HUES6 (cell line): ENCODE measurements at regions not wholly inside any gene's neighbourhood (a gene's known extent, or its start where the extent isn't known, plus 50 kb on each side); places are given as distances from the start of the nearest gene placed in this dataset.

Experiments
- H3K27ac ChIP-seq: 2 replicates; pipeline ENCODE4 v1.7.0; 2013; ENCODE audit warnings: low read depth, mild to moderate bottlenecking, low read length, inconsistent platforms
- H3K27me3 ChIP-seq: 2 replicates; pipeline ENCODE4 v1.6.1; 2013; ENCODE audit warnings: low read length; ENCODE audit not compliant: control insufficient read depth, insufficient read depth
- H3K36me3 ChIP-seq: 2 replicates; pipeline ENCODE4 v1.6.1; 2013; ENCODE audit warnings: low read length; ENCODE audit not compliant: control insufficient read depth, insufficient read depth
- H3K4me1 ChIP-seq: 2 replicates; pipeline ENCODE4 v1.6.1; 2013; ENCODE audit warnings: low read length; ENCODE audit not compliant: control insufficient read depth, insufficient read depth
- H3K4me3 ChIP-seq: 2 replicates; pipeline ENCODE4 v1.5.1; 2013; ENCODE audit warnings: low read depth, low read length
- H3K9ac ChIP-seq: one replicate; pipeline ENCODE4 v1.6.1; 2013; ENCODE audit warnings: mild to moderate bottlenecking, low read length
- H3K9me3 ChIP-seq: 2 replicates; pipeline ENCODE4 v1.6.1; 2013; ENCODE audit warnings: low read depth, low read length; ENCODE audit not compliant: control insufficient read depth, insufficient read depth

GRCh38 chr6:74061201-74061600 lies 365.2 kb downstream of the CD109 start:
- no peak overlapping the region for H3K4me3 ChIP-seq
- H3K27ac ChIP-seq = no peak overlapping the region
- no peaks in the 10 kb centered on the region for H3K36me3 ChIP-seq
- no peaks in the 10 kb centered on the region for H3K4me1 ChIP-seq
- H3K9me3 ChIP-seq = no peaks in the 10 kb centered on the region
- no peaks in the 10 kb centered on the region for H3K27me3 ChIP-seq
- no peak overlapping the region for H3K9ac ChIP-seq

GRCh38 chr6:74060354-74060753 lies 364.4 kb downstream of the CD109 start:
- no peaks in the 10 kb centered on the region for H3K4me1 ChIP-seq
- no peak overlapping the region for H3K9ac ChIP-seq
- no peaks in the 10 kb centered on the region for H3K9me3 ChIP-seq
- no peak overlapping the region for H3K27ac ChIP-seq
- H3K4me3 ChIP-seq = no peak overlapping the region
- no peaks in the 10 kb centered on the region for H3K27me3 ChIP-seq
- no peaks in the 10 kb centered on the region for H3K36me3 ChIP-seq

GRCh38 chr6:74058606-74059005 lies 362.6 kb downstream of the CD109 start:
- H3K9me3 ChIP-seq = no peaks in the 10 kb centered on the region
- no peaks in the 10 kb centered on the region for H3K4me1 ChIP-seq
- no peak overlapping the region for H3K9ac ChIP-seq
- no peaks in the 10 kb centered on the region for H3K27me3 ChIP-seq
- H3K4me3 ChIP-seq = no peak overlapping the region
- no peaks in the 10 kb centered on the region for H3K36me3 ChIP-seq
- H3K27ac ChIP-seq = no peak overlapping the region

DNA sequence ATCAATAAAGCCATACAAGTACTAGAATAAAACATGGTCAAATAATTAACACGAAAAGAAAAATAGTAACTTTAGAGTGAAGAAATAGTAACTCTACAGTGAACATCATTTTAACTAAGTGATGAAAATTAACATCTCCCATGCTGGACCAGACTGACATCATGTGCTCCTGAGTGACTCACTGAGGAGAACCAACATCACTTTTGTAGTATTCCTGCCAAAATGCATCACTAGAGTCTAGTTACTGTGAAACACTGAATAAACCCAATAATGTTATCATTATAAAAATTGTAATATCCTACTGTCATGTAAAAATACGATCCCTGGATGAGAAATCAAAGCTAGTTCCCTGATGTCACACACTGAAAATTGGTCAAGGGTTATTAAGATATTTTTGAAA lies 361.3 kb downstream of the CD109 start:
- no peak overlapping the region for H3K9ac ChIP-seq
- H3K27me3 ChIP-seq = no peaks in the 10 kb centered on the region
- H3K4me1 ChIP-seq = no peaks in the 10 kb centered on the region
- H3K27ac ChIP-seq = no peak overlapping the region
- H3K4me3 ChIP-seq = no peak overlapping the region
- H3K9me3 ChIP-seq = no peaks in the 10 kb centered on the region
- H3K36me3 ChIP-seq = no peaks in the 10 kb centered on the region

DNA sequence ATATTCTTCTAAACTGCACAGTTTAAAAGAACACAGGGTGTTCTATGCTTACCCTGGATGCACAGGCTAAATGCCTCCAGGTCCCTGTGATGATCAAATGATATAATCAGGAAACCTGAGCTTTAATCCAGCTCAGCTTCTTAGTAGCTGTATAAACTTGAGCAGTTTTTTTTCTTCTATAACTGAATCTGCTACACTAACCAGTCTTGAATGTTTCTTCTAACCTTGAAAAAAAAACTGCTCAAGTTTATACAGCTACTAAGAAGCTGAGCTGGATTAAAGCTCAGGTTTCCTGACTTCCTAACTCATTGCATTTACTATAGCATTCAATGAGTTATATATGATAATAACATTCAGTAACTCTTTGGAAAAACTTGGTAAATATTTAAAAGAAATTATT lies 358.2 kb downstream of the CD109 start:
- no peak overlapping the region for H3K4me3 ChIP-seq
- no peaks in the 10 kb centered on the region for H3K36me3 ChIP-seq
- no peaks in the 10 kb centered on the region for H3K4me1 ChIP-seq
- H3K27ac ChIP-seq = no peak overlapping the region
- H3K9me3 ChIP-seq = no peaks in the 10 kb centered on the region
- no peaks in the 10 kb centered on the region for H3K27me3 ChIP-seq
- H3K9ac ChIP-seq = no peak overlapping the region

GRCh38 chr6:74050921-74051320 lies 354.9 kb downstream of the CD109 start:
- Histone ChIP-seq H3K36me3 (no peaks in the 10 kb centered on the region), H3K4me3 (no peak overlapping the region), H3K9me3 (no peaks in the 10 kb centered on the region), H3K9ac (no peak overlapping the region), H3K27me3 (no peaks in the 10 kb centered on the region), H3K27ac (no peak overlapping the region), H3K4me1 (no peaks in the 10 kb centered on the region)

- Histone ChIP-seq H3K4me3 (no peak overlapping the region), H3K36me3 (no peaks in the 10 kb centered on the region), H3K9ac (no peak overlapping the region), H3K4me1 (no peaks in the 10 kb centered on the region), H3K27me3 (no peaks in the 10 kb centered on the region), H3K9me3 (no peaks in the 10 kb centered on the region), H3K27ac (no peak overlapping the region)
Measured at GRCh38 chr6:74048387-74048786, 352.4 kb downstream of the CD109 start.

DNA sequence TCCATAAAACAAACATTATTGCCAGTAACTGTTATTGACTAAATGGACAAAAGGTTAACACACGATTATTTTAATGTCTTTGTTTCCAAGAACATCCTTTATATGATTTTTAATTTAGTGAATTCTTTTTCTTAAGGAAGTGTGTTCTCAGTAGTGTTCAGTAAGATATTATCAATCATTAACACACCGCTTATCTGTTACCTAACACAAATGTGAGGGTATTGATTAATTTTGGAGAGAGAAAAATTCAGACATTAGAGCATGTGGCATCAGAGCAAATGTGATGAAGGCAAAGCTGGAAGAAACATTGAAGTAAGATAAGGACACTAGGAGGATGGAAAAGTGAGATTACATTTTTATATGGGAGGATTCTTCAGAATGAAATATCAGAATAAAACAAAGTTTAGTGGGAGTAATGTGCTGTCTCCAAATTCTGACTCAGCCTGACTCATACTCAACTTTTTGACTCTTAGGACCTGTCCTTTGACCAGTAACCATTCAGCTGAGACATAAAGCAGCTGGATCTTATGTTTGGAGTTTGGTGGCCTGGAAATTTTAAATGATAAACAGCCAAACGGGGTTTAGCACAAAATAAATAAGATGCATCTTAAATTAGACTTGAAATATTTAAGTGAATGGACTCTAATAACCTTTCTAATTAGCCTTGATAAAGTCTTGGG lies 348.6 kb downstream of the CD109 start:
- Histone ChIP-seq H3K27me3 (no peaks in the 10 kb centered on the region), H3K36me3 (no peaks in the 10 kb centered on the region), H3K27ac (no peak overlapping the region), H3K4me1 (peaks cover 9% of the 10 kb centered on the region), H3K9ac (no peak overlapping the region), H3K9me3 (no peaks in the 10 kb centered on the region), H3K4me3 (no peak overlapping the region)

DNA sequence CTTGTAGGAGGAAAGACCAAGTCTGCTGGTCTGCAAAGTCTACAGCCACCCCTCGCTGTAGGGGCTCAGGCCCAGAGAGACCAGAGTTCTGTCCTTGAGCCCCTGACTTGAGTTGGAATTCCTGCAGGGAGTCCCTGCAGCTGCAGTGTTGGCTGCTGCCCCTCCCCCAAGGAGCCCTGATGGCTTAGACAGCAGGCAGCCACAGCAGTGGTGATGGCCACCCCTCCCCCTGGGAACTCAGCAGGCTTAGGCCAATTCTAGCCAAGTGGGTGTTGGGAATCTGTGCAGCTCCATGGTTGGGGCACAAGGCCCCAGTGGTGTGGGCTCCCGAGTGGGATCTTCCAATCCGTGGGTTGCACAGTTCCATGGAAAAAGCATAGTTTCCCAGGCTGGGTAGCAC lies 345.4 kb downstream of the CD109 start:
- no peak overlapping the region; the same call in 1 of the 2 replicates for H3K4me3 ChIP-seq
- H3K9me3 ChIP-seq = peaks cover 8% of the 10 kb centered on the region; the same call in 1 of the 2 replicates
- H3K36me3 ChIP-seq = no peaks in the 10 kb centered on the region
- H3K27me3 ChIP-seq = no peaks in the 10 kb centered on the region
- H3K4me1 ChIP-seq = peaks cover 9% of the 10 kb centered on the region
- no peak overlapping the region for H3K27ac ChIP-seq
- H3K9ac ChIP-seq = no peak overlapping the region

DNA sequence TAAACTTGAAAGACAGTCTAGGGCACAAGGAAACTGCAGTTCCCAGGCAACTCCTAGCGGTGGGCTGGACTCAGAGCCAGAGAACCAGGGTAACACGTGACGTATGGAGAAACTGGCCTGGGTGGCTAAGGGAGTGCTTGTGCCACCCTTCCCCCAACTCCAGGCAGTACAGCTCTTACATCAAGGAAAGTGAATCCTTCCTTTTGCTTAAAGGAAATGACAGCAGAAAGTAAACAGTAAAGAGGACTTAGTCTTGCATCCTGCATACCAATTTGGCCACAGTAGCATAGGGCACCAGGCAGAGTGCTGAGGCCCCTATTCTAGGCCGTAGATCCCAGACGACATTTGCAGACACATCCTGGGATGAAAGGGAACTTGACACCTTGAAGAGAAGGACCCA lies 322.8 kb downstream of the CD109 start:
- no peaks in the 10 kb centered on the region for H3K27me3 ChIP-seq
- H3K27ac ChIP-seq = no peak overlapping the region
- no peak overlapping the region for H3K4me3 ChIP-seq
- H3K9ac ChIP-seq = no peak overlapping the region
- H3K9me3 ChIP-seq = peaks cover 8% of the 10 kb centered on the region; the same call in 1 of the 2 replicates
- H3K4me1 ChIP-seq = no peaks in the 10 kb centered on the region
- H3K36me3 ChIP-seq = no peaks in the 10 kb centered on the region

DNA sequence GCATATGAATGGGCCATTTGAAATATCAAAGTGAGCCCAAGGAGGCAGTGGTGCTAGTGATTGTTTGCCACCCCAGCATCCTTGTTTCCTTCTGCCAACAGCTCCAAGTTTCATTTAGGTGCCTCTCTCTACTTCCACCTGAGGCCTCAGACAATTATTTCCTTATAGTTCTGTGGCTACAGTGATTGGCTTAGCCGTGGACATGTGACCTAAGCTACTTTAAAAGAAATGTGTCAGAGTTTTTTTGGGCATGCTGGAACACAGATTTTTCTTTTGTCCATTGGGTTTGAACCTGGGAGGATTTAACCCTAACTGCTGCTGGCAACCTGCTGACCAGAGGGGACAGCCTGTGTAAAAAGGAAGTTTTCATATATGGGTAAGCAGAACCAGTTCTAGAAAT lies 319.4 kb downstream of the CD109 start:
- H3K9me3 ChIP-seq = peaks cover 11% of the 10 kb centered on the region
- no peaks in the 10 kb centered on the region for H3K4me1 ChIP-seq
- H3K27ac ChIP-seq = no peak overlapping the region
- H3K9ac ChIP-seq = no peak overlapping the region
- no peaks in the 10 kb centered on the region for H3K27me3 ChIP-seq
- H3K4me3 ChIP-seq = no peak overlapping the region
- H3K36me3 ChIP-seq = no peaks in the 10 kb centered on the region
